ENCODE measurements at regions not wholly inside any gene's neighbourhood (a gene's known extent, or its start where the extent isn't known, plus 50 kb on each side); places are given as distances from the start of the nearest gene placed in this dataset.

GRCh38 chr2:78351208-78351607 is 674.3 kb upstream of the REG3G start:
- H3K36me3 Mint-ChIP-seq (ENCODE audit: insufficient read depth in 2 of 2): no peaks in the 10 kb centered on the region
- H3K4me1 Mint-ChIP-seq (ENCODE audit: low read depth): no peaks in the 10 kb centered on the region
- H3K27ac Mint-ChIP-seq: no peak overlapping the region
- ATAC-seq (replicated peaks in 1 of 2) (no peak), DNase-seq (no peak)
- no peaks in the 10 kb centered on the region for H3K27me3 Mint-ChIP-seq (ENCODE audit: low read depth)
- peaks cover 13 to 16% of the 10 kb centered on the region in 2 donors for H3K9me3 Mint-ChIP-seq
- H3K4me3 Mint-ChIP-seq: no peak overlapping the region

DNA sequence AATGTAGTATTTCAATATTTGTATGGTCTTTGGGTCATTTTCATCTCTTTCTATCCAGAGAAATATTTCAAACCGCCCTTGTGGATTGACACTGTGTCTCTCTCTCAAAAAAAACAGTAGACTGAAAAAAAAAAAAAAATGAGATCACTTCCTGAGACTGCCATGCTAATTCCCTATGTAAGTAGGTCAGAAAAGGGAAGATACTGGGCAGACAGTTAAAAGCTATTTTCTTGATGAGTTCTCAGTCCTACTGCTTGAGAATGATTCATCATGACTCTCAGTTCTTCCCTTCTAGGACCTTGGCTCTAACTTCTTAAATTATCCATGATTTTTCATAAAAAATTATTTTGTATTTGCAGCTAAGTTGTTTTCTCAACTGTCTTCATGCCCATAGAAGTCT is 672.3 kb upstream of the REG3G start:
- Mint-ChIP-seq H3K4me3 (no peak overlapping the region), H3K9me3 (peaks cover 13 to 14% of the 10 kb centered on the region in 2 donors), H3K4me1 (ENCODE audit: low read depth) (no peaks in the 10 kb centered on the region), H3K27ac (no peak overlapping the region), H3K27me3 (ENCODE audit: low read depth) (no peaks in the 10 kb centered on the region), H3K36me3 (ENCODE audit: insufficient read depth in 2 of 2) (no peaks in the 10 kb centered on the region)
- no peak for DNase-seq
- no peak for ATAC-seq (replicated peaks in 1 of 2)

GRCh38 chr2:78355967-78356366 is 669.5 kb upstream of the REG3G start:
- Mint-ChIP-seq H3K36me3 (ENCODE audit: insufficient read depth in 2 of 2) (no peaks in the 10 kb centered on the region), H3K27ac (no peak overlapping the region), H3K4me3 (no peak overlapping the region), H3K4me1 (ENCODE audit: low read depth) (no peaks in the 10 kb centered on the region), H3K27me3 (ENCODE audit: low read depth) (no peaks in the 10 kb centered on the region), H3K9me3 (peaks cover 9 to 16% of the 10 kb centered on the region in 2 donors)
- ATAC-seq (replicated peaks in 1 of 2) (no peak), DNase-seq (no peak)

DNA sequence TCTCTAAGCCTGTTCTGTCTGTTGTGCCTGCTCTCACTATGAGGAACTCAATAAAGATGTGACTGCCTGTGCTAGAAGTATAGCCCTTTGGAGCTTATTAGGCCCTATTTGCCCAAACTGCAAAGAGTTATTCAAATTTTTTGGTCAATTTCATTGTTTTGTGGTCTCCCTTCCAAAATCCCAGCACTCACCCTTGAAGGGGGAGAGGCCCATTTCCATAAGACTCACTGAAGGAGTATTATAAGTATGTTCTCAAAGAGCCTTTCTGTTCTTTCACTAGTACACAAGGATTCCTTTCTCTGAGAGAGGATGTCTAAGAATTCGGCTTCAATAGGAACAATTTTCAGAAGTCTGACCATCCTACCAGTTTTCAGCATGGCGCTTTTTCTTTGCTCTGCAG is 641.9 kb upstream of the REG3G start:
- Mint-ChIP-seq H3K27me3 (ENCODE audit: low read depth) (no peaks in the 10 kb centered on the region), H3K4me1 (ENCODE audit: low read depth) (no peaks in the 10 kb centered on the region), H3K36me3 (ENCODE audit: insufficient read depth in 2 of 2) (no peaks in the 10 kb centered on the region), H3K9me3 (peaks cover 10 to 13% of the 10 kb centered on the region in 2 donors), H3K4me3 (no peak overlapping the region), H3K27ac (no peak overlapping the region)
- DNase-seq: no peak
- no peak for ATAC-seq (replicated peaks in 1 of 2)

GRCh38 chr2:78397198-78397597 is 628.3 kb upstream of the REG3G start:
- DNase-seq: no peak
- Mint-ChIP-seq H3K9me3 (peaks cover 19 to 29% of the 10 kb centered on the region in 2 donors), H3K27me3 (ENCODE audit: low read depth) (no peaks in the 10 kb centered on the region), H3K4me3 (no peak overlapping the region), H3K36me3 (ENCODE audit: insufficient read depth in 2 of 2) (peaks cover 2 to 3% of the 10 kb centered on the region in 2 donors), H3K27ac (no peak overlapping the region), H3K4me1 (ENCODE audit: low read depth) (no peaks in the 10 kb centered on the region)
- ATAC-seq (replicated peaks in 1 of 2): no peak

- DNase-seq (no peak), ATAC-seq (replicated peaks in 1 of 2) (no peak)
- no peaks in the 10 kb centered on the region for H3K27me3 Mint-ChIP-seq (ENCODE audit: low read depth)
- H3K9me3 Mint-ChIP-seq: peaks cover 10 to 11% of the 10 kb centered on the region in 2 donors
- H3K27ac Mint-ChIP-seq: no peak overlapping the region
- no peak overlapping the region for H3K4me3 Mint-ChIP-seq
- no peaks in the 10 kb centered on the region for H3K4me1 Mint-ChIP-seq (ENCODE audit: low read depth)
- H3K36me3 Mint-ChIP-seq (ENCODE audit: insufficient read depth in 2 of 2): peaks cover 3% of the 10 kb centered on the region in 2 donors
These were observed 617.3 kb upstream of the REG3G start for GRCh38 chr2:78407960-78408794.

DNA sequence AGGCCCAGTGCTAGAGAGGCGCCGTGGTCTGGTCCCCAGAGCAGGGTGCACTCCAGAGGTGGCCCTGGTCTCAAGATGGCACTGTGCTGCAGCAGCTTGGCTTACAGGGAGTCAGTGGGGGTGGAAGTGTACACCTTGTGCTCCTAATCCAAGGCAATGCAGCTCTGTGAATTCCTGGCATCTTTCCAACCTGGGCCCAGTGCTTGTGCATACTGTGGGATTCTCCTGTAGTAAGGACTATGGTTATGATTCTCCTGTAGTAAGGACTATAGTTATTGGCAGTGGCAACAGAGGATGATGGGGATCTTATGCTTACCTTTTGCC is 616.7 kb upstream of the REG3G start:
- Mint-ChIP-seq H3K27me3 (ENCODE audit: low read depth) (no peaks in the 10 kb centered on the region), H3K4me3 (no peak overlapping the region), H3K4me1 (ENCODE audit: low read depth) (no peaks in the 10 kb centered on the region), H3K36me3 (ENCODE audit: insufficient read depth in 2 of 2) (peaks cover 3% of the 10 kb centered on the region in 2 donors), H3K27ac (no peak overlapping the region), H3K9me3 (peaks cover 10 to 11% of the 10 kb centered on the region in 2 donors)
- no peak for DNase-seq
- no peak for ATAC-seq (replicated peaks in 1 of 2)

- no peaks in the 10 kb centered on the region for H3K4me1 Mint-ChIP-seq (ENCODE audit: low read depth)
- peaks cover 3 to 5% of the 10 kb centered on the region in 2 donors for H3K36me3 Mint-ChIP-seq (ENCODE audit: insufficient read depth in 2 of 2)
- H3K9me3 Mint-ChIP-seq: peaks cover 9 to 10% of the 10 kb centered on the region in 2 donors
- ATAC-seq (replicated peaks in 1 of 2) (no peak), DNase-seq (no peak)
- no peaks in the 10 kb centered on the region for H3K27me3 Mint-ChIP-seq (ENCODE audit: low read depth)
- H3K4me3 Mint-ChIP-seq: no peak overlapping the region
- H3K27ac Mint-ChIP-seq: no peak overlapping the region
These were observed 614.2 kb upstream of the REG3G start for GRCh38 chr2:78411303-78411702.

GRCh38 chr2:78416625-78417300 is 608.7 kb upstream of the REG3G start:
- ATAC-seq (replicated peaks in 1 of 2): no peak
- Mint-ChIP-seq H3K36me3 (ENCODE audit: insufficient read depth in 2 of 2) (peaks cover 0 to 1% of the 10 kb centered on the region in 2 donors), H3K4me1 (ENCODE audit: low read depth) (no peaks in the 10 kb centered on the region), H3K4me3 (no peak overlapping the region), H3K27ac (no peak overlapping the region), H3K9me3 (peaks cover 3 to 4% of the 10 kb centered on the region in 2 donors), H3K27me3 (ENCODE audit: low read depth) (no peaks in the 10 kb centered on the region)
- no peak for DNase-seq

- Mint-ChIP-seq H3K36me3 (ENCODE audit: insufficient read depth in 2 of 2) (peaks cover 0 to 1% of the 10 kb centered on the region in 2 donors), H3K9me3 (peaks cover 3 to 4% of the 10 kb centered on the region in 2 donors), H3K27ac (no peak overlapping the region), H3K27me3 (ENCODE audit: low read depth) (no peaks in the 10 kb centered on the region), H3K4me1 (ENCODE audit: low read depth) (no peaks in the 10 kb centered on the region), H3K4me3 (no peak overlapping the region)
- DNase-seq (no peak), ATAC-seq (replicated peaks in 1 of 2) (no peak)
These were observed 608.1 kb upstream of the REG3G start for GRCh38 chr2:78417355-78417754.

- H3K9me3 Mint-ChIP-seq: peaks cover 3 to 4% of the 10 kb centered on the region in 2 donors
- H3K4me1 Mint-ChIP-seq (ENCODE audit: low read depth): no peaks in the 10 kb centered on the region
These were observed 607.5 kb upstream of the REG3G start for GRCh38 chr2:78418021-78418420.

DNA sequence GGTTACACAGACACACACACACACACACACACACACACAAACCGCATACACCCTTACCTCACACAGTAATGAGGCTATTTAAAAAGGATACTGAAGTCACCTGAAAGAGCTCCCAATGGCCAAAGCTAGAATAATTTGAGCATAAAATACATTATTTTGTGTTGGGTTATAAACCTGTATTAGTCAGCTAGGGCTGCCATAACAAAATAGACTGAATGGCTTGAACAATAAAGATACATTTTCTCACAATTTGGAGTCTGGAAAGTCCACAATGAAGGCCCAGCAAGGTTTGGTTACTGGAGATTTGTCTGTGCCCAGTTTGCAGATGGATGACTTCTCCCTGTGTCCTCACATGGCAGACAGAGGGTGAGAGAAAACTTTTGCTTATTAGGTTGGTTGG is 605.4 kb upstream of the REG3G start:
- ATAC-seq (replicated peaks in 1 of 2): no peak
- no peak for DNase-seq
- Mint-ChIP-seq H3K4me3 (no peak overlapping the region), H3K27me3 (ENCODE audit: low read depth) (no peaks in the 10 kb centered on the region), H3K4me1 (ENCODE audit: low read depth) (no peaks in the 10 kb centered on the region), H3K27ac (no peak overlapping the region), H3K9me3 (peaks cover 4 to 6% of the 10 kb centered on the region in 2 donors), H3K36me3 (ENCODE audit: insufficient read depth in 2 of 2) (peaks cover 0 to 1% of the 10 kb centered on the region in 2 donors)

More at GRCh38 chr2:78418021-78418420, 607.5 kb upstream of the REG3G start:
- ATAC-seq (replicated peaks in 1 of 2) (no peak), DNase-seq (no peak)
- Mint-ChIP-seq H3K4me3 (no peak overlapping the region), H3K27me3 (ENCODE audit: low read depth) (no peaks in the 10 kb centered on the region), H3K27ac (no peak overlapping the region), H3K36me3 (ENCODE audit: insufficient read depth in 2 of 2) (peaks cover 0 to 1% of the 10 kb centered on the region in 2 donors)

- peaks cover 0 to 8% of the 10 kb centered on the region in 2 donors for H3K9me3 Mint-ChIP-seq
- H3K4me3 Mint-ChIP-seq: no peak overlapping the region
- no peaks in the 10 kb centered on the region for H3K36me3 Mint-ChIP-seq (ENCODE audit: insufficient read depth in 2 of 2)
- DNase-seq: no peak
- no peaks in the 10 kb centered on the region for H3K4me1 Mint-ChIP-seq (ENCODE audit: low read depth)
- no peaks in the 10 kb centered on the region for H3K27me3 Mint-ChIP-seq (ENCODE audit: low read depth)
- H3K27ac Mint-ChIP-seq: no peak overlapping the region
- no peak for ATAC-seq (replicated peaks in 1 of 2)
These were observed 601.9 kb upstream of the REG3G start for GRCh38 chr2:78423631-78424030.
